DND-41 (cell line): ENCODE measurements at regions not wholly inside any gene's neighbourhood (a gene's known extent, or its start where the extent isn't known, plus 50 kb on each side); places are given as distances from the start of the nearest gene placed in this dataset.

Experiments used
- EZH2 ChIP-seq: IDR thresholded peaks from 3 replicates; pipeline ENCODE4 v1.6.1; 2012; ENCODE audit warnings: borderline replicate concordance, low read depth, mild to moderate bottlenecking, moderate library complexity, low read length, inconsistent platforms; ENCODE audit not compliant: severe bottlenecking
- TF ChIP-seq, protein P1 (sequence below): IDR thresholded peaks from 2 replicates; pipeline ENCODE4 v1.5.1; 2012; ENCODE audit warnings: borderline replicate concordance, low read length, moderate library complexity, mild to moderate bottlenecking; ENCODE audit not compliant: poor library complexity, severe bottlenecking; ENCODE audit errors: extremely low read depth

GRCh38 chr20:5492937-5493336, 117.9 kb downstream of the GPCPD1 start:
- TF ChIP-seq EZH2, result no peak
- TF ChIP-seq, protein P1, sequence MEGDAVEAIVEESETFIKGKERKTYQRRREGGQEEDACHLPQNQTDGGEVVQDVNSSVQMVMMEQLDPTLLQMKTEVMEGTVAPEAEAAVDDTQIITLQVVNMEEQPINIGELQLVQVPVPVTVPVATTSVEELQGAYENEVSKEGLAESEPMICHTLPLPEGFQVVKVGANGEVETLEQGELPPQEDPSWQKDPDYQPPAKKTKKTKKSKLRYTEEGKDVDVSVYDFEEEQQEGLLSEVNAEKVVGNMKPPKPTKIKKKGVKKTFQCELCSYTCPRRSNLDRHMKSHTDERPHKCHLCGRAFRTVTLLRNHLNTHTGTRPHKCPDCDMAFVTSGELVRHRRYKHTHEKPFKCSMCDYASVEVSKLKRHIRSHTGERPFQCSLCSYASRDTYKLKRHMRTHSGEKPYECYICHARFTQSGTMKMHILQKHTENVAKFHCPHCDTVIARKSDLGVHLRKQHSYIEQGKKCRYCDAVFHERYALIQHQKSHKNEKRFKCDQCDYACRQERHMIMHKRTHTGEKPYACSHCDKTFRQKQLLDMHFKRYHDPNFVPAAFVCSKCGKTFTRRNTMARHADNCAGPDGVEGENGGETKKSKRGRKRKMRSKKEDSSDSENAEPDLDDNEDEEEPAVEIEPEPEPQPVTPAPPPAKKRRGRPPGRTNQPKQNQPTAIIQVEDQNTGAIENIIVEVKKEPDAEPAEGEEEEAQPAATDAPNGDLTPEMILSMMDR, result no peak
